Parathyroid adenoma (tissue), 2 donors: ENCODE measurements at regions not wholly inside any gene's neighbourhood (a gene's known extent, or its start where the extent isn't known, plus 50 kb on each side); places are given as distances from the start of the nearest gene placed in this dataset.

Experiments used
- H2AFZ ChIP-seq: fragments of 300-600 bp; sonication (generic); one replicate; pipeline ENCODE4 v1.7.0; 2017; ENCODE audit warnings: antibody characterized with exemption, mild to moderate bottlenecking
- H3K27ac ChIP-seq: fragments of 300-600 bp; sonication (generic); one replicate; pipeline ENCODE4 v1.7.0; 2017
- H3K27me3 ChIP-seq: fragments of 300-600 bp; sonication (generic); one replicate; pipeline ENCODE4 v1.7.0; 2017; ENCODE audit warnings: low read length; ENCODE audit not compliant: control insufficient read depth, insufficient read depth
- H3K36me3 ChIP-seq: fragments of 300-600 bp; sonication (generic); one replicate; pipeline ENCODE4 v1.7.0; 2017; ENCODE audit warnings: low read length; ENCODE audit not compliant: control insufficient read depth, insufficient read depth
- H3K4me1 ChIP-seq: fragments of 300-600 bp; sonication (generic); one replicate; pipeline ENCODE4 v1.7.0; 2017; ENCODE audit warnings: control low read depth
- H3K4me2 ChIP-seq: fragments of 300-600 bp; sonication (generic); one replicate; pipeline ENCODE4 v1.7.0; 2017; ENCODE audit warnings: low read length
- H3K4me3 ChIP-seq: fragments of 300-600 bp; sonication (generic); one replicate; pipeline ENCODE4 v1.7.0; 2017; ENCODE audit warnings: low read depth, low read length
- H3K79me2 ChIP-seq: fragments of 300-600 bp; sonication (generic); one replicate; pipeline ENCODE4 v1.7.0; 2017; ENCODE audit warnings: control low read depth
- H3K9ac ChIP-seq: fragments of 300-600 bp; sonication (generic); one replicate; pipeline ENCODE4 v1.7.0; 2017; ENCODE audit warnings: mild to moderate bottlenecking
- H3K9me3 ChIP-seq: fragments of 300-600 bp; sonication (generic); one replicate; pipeline ENCODE4 v1.7.0; 2017; ENCODE audit warnings: low read length; ENCODE audit not compliant: control insufficient read depth
- TF ChIP-seq, protein P1 (sequence below): fragments of 300-600 bp; sonication (generic); IDR thresholded peaks from one replicate; pipeline ENCODE4 v1.7.0; 2017; ENCODE audit warnings: antibody characterized with exemption, mild to moderate bottlenecking
- donor health status: primary hyperparathyroidism.

DNA sequence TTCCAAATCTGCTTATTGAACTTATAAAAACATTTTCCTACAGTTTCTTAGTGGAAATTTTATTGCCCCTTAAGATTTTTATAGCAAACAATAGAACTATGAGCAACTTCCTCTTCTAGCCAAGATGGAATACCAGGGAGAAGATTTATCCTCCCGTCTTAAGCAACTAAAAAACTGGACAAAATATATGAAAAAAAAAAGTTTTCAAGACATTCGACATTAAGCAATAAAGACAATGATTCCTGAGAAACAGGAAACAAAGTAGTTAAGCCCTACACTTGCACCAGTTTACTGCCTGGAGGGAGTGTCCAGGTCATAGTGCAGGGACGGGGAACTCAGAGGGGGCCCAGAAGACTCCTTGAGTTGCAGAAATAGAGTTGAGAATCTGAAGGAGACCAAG is 516.1 kb upstream of the DIPK2B start:
- Histone ChIP-seq H3K79me2 (no peaks in the 10 kb centered on the region), H3K4me3 (no peak overlapping the region), H3K9me3 (no peaks in the 10 kb centered on the region), H3K9ac (no peak overlapping the region), H3K27ac (no peak overlapping the region), H3K4me2 (no peak overlapping the region), H3K27me3 (no peaks in the 10 kb centered on the region), H3K4me1 (no peaks in the 10 kb centered on the region), H3K36me3 (no peaks in the 10 kb centered on the region), H2AFZ (no peak overlapping the region)
- TF ChIP-seq, protein P1, sequence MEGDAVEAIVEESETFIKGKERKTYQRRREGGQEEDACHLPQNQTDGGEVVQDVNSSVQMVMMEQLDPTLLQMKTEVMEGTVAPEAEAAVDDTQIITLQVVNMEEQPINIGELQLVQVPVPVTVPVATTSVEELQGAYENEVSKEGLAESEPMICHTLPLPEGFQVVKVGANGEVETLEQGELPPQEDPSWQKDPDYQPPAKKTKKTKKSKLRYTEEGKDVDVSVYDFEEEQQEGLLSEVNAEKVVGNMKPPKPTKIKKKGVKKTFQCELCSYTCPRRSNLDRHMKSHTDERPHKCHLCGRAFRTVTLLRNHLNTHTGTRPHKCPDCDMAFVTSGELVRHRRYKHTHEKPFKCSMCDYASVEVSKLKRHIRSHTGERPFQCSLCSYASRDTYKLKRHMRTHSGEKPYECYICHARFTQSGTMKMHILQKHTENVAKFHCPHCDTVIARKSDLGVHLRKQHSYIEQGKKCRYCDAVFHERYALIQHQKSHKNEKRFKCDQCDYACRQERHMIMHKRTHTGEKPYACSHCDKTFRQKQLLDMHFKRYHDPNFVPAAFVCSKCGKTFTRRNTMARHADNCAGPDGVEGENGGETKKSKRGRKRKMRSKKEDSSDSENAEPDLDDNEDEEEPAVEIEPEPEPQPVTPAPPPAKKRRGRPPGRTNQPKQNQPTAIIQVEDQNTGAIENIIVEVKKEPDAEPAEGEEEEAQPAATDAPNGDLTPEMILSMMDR: no peak

DNA sequence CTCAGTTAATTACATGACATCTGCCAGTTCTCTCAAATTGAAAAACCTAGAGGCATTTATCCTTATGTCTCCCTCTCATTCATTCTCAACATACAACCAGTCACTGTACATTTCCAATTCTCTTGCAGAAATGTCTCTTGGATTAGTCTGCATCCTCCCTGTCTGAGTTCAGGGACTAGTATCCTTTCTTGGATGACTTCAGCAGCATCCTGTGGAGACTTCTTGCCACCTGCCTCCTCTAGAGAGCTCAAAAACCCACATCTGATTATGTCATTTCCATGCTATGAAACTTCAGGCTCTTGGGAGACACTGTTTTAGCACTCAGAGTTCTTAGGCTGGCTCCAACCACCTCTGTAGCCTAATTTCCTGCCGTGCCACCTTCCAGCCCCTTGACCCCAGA is 515.1 kb upstream of the DIPK2B start:
- Histone ChIP-seq H3K4me2 (no peak overlapping the region), H3K4me3 (no peak overlapping the region), H3K36me3 (no peaks in the 10 kb centered on the region), H3K9ac (no peak overlapping the region), H3K79me2 (no peaks in the 10 kb centered on the region), H3K27ac (no peak overlapping the region), H3K9me3 (no peaks in the 10 kb centered on the region), H3K4me1 (no peaks in the 10 kb centered on the region), H2AFZ (no peak overlapping the region), H3K27me3 (no peaks in the 10 kb centered on the region)
- TF ChIP-seq, protein P1: no peak

DNA sequence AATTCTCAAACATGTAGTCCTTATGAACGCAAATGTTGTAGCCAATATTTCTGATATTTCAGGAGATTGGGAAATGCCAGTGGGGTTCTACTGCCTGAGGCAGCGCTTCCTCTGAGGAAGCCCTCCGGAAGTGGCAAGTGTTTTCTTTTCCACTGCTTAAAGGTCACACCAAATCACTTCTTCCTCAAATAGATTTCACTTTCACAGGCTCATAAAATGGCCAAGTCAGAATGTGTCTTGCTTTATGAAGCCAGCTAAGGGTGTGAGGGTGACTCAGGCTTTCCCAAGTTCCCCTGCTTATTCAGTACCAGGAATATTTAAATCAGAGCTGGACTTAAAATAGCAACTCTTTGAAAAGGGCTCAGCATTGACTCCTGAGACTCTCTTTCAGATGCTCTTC is 514.2 kb upstream of the DIPK2B start:
- no peak overlapping the region for H3K4me2 ChIP-seq
- no peak overlapping the region for H3K27ac ChIP-seq

DNA sequence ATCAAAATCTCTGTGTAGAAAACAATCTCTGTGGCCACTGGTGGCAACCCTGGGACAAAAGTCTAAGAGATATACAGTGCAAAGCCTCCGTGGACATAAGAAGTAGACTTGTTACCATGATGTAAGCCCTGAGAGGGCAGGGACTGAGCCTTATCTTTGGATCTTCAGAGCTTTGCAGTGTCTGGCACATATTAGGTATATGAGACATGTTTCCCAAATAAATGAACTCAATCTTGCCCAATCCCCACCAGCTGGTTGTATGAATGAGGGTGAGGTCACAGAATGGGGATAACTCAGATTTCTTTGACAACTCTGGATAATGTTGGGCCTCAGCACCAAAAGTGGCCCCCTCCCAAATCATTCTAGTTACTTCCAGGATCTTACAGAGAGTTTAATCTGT is 511.4 kb upstream of the DIPK2B start:
- Histone ChIP-seq H3K4me2 (no peak overlapping the region), H3K9me3 (no peaks in the 10 kb centered on the region), H2AFZ (no peak overlapping the region), H3K27ac (no peak overlapping the region), H3K4me1 (no peaks in the 10 kb centered on the region), H3K9ac (no peak overlapping the region), H3K4me3 (no peak overlapping the region), H3K27me3 (no peaks in the 10 kb centered on the region), H3K36me3 (no peaks in the 10 kb centered on the region), H3K79me2 (no peaks in the 10 kb centered on the region)
- TF ChIP-seq, protein P1: no peak

More for the DNA sequence above, 514.2 kb upstream of the DIPK2B start:
- Histone ChIP-seq H3K27me3 (no peaks in the 10 kb centered on the region), H3K9me3 (no peaks in the 10 kb centered on the region), H3K9ac (no peak overlapping the region), H3K4me1 (no peaks in the 10 kb centered on the region), H3K4me3 (no peak overlapping the region), H2AFZ (no peak overlapping the region), H3K79me2 (no peaks in the 10 kb centered on the region), H3K36me3 (no peaks in the 10 kb centered on the region)
- TF ChIP-seq, protein P1: no peak

DNA sequence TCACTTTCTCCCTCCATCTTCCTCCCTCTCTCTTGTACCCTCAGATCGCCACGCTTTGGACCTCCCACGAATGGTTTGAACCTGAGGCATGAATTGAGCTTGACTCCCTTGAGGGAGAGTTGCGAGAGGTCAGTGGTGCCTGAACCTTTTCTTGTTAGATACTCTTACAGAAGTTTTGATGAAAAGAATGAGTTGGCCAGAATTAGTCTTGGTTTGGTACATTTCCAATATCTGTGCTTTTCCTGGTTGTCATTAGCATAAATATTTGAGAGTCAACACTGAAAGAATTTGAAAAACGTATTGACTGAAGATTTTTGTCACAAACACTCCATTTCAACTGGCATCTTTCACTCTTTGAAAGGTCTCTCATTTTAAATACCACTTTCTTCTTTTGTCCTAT is 510.6 kb upstream of the DIPK2B start:
- H3K9me3 ChIP-seq: no peaks in the 10 kb centered on the region
- TF ChIP-seq, protein P1: no peak
- no peak overlapping the region for H3K9ac ChIP-seq
- H3K4me2 ChIP-seq: no peak overlapping the region
- no peaks in the 10 kb centered on the region for H3K79me2 ChIP-seq
- no peak overlapping the region for H2AFZ ChIP-seq
- no peak overlapping the region for H3K27ac ChIP-seq
- no peaks in the 10 kb centered on the region for H3K27me3 ChIP-seq
- H3K4me1 ChIP-seq: no peaks in the 10 kb centered on the region
- no peak overlapping the region for H3K4me3 ChIP-seq
- no peaks in the 10 kb centered on the region for H3K36me3 ChIP-seq
